Fibroblast of skin of right quadriceps (primary cell): ENCODE measurements at regions not wholly inside any gene's neighbourhood (a gene's known extent, or its start where the extent isn't known, plus 50 kb on each side); places are given as distances from the start of the nearest gene placed in this dataset.

Experiments
- DNase-seq: peaks from one replicate; pipeline ENCODE4 v3.0.0-alpha.2; 2013

DNA sequence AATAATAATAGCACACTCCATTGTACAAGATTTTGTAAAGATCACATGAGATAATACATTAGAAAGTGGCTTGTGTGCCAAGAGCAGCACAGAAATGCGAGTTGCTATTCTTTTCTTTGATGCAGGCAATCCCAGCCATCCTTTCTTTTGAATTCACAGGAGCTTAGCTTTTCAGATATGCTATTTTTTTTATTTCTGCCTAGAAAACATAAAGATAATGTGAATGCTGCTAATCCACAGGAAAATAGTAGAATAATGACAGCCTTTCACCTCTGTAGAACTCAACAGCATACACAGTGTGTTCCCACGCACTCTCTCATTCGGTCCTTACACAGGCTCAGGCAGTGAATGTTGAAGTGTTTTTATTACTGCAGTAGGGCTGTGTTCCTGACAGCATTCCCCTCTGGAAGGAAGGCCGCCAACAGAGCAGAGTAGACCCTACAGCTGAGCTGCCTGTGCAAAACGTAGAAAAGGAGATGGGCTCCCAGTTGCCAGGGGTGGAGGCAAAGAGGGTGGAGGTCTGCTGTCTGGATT, 138.8 kb upstream of the TAPT1 start:
- DNase-seq, result no peak

DNA sequence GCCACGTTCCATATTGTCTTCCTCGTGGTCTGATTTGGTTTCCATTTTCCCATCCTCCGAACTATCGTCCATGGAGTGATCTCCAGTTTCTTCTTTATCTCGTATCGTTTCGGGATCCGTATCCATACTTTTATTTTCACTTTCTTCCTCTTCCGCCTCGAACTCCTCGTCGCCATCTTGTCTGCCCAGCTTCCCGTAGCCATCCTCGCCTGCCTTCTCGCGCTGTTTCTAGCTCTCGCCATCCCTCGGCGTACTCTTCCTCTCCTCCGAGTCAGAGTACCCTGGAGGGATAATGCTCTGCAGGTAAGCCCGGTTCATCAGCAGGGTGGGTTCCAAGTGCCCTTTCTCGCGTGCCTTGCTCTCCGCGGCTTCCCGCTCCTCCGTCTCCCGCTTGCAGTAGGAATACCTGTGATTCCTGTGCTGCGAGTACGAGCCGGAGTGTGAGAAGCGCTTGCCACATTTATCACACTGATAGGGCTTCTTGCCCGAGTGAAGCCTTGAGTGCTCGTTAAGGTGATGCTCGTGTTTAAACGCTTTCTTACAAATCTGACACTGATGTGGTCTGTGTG, 134.5 kb upstream of the TAPT1 start:
- DNase-seq, result no peak

DNA sequence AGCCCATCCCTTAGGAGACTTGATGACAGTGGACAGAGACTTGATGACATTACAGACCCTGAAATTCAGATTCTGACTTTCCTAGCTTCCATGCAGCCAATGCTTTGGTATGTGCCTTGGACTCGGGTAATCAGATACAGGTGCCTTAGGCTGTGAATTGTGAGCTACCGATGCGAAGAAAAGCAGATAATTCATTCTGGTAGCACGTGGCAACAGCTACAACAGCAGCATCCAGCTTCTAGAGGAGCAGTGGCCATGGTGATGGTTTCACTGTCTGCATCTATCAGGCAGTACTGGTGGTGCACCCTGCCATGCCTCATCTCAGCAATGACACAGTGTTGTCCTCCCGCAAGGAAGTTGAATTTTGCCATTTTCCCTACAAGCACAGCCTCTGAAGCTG, 126.9 kb upstream of the TAPT1 start:
- no peak for DNase-seq

DNA sequence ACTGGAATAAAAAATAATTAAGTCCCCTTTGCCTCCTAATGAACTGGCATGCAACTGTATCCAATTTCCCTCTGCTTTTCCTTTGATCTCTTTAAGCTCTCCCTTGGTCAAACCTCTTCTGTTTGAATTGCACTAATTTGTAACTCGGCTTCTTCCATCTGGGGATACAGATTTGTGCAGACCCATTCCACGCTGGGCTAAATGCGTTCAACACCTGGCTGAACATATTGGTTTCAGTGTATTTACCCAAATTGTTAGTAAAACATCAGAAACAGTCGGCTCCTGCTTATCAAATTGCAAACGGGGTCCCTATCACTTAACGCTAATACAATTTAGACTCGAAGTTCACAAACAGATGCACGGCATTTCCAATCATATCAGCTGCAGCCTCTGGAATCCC, 124.9 kb upstream of the TAPT1 start:
- DNase-seq, result no peak

DNA sequence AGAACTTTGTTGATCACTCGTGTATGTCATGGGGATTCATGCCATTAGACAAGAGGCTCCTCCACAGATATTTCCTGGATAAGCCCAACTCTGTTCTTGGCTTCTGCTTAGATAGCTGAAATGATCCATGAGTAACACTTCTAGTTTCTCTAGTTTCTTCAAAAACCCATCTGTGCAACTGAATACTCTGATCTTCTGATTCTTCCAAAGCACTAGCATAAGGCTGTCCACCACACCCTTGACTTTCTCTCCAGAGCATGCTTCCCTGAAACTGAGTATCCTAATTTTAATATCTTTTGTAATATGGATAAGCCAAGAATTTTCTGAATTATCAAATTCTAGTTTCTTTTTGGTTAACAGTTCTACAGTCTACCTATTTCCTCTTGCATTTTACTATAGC, 118.6 kb upstream of the TAPT1 start:
- DNase-seq, result no peak

DNA sequence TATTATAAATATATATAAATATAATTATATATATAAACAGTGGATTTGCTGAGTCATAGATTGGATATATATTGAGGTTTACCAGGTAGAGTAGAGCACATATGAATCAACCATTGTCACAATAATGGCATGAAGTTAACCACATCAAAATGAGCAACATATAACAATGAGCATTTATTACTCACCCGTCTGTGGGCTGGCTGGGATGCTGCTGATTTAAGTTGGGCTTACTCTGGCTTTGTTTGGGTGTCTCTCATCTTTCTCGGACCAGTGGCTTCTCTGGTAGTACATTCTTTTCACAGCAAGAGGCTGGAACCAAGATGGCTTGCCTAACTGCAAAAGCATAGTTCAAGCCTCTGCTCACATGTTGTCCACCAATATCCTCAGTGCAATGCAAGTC, 111.7 kb upstream of the TAPT1 start:
- peak; percentile 41 for DNase-seq

DNA sequence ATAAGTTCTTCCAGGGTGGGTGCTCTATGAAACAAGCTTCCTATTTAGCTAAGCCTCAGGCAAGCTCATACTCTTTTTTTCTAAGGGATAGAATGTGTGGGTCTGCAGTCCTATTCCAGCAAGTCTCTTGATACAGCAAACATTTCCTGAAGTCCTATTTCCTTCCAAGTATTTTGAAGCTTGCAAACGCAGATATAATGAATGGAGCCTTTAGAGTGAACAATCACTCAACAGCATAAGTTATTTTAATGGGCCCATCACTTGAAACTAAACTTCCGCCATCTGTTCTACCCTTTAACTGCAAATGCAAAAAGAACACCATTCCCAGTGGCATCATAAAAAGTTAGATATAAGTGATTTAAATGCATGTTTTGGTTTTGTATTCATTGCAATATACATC, 108.3 kb upstream of the TAPT1 start:
- DNase-seq, result no peak

DNA sequence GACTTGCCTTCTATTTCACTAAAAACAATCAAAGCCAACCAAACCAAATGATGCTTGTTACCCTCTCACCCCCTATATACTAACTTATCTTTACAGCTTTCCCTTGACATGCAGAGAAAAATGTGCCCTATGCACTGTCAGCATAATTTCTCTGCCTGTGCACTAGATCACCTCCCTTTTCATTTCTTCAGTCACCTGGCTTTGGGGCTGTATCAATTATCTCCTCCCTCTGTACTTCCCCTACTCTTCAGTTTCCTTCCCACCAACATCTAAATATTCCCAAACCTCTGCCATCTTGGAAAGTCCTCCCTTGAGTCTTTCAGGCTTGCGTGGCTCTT, 103.5 kb upstream of the TAPT1 start:
- DNase-seq, result no peak

DNA sequence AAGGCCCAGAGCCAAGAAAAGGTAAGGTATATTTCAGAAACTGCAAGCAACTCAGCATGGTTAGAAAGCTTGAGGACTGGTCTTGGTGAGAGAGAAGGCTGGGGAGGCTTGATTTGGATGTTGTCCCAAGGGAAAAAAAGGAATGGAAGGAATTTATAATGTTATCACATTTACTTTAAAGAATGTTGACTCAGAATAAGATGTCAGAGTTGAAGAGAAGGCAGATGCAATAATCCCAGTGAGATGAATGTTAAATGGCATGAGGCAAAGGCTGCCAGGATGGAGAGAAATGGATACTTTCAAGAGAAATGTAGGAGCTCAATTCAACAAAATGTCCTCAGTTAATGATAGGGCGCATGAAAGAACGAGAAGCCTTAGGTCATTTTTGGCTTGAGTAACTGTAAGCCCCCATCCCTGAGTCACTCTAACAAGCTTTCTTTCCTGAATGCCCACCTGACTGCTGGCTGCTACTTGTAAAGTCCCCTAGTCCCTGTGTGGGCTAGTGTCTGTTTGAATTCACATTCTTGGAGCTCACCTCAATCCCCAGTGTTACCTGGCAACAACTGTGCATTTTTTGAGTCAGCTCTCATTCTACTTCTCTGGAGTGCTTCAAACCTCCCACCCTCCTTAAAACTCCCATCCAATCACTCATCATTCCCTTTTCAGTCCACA, 103.0 kb upstream of the TAPT1 start:
- DNase-seq, result peak; percentile 54

DNA sequence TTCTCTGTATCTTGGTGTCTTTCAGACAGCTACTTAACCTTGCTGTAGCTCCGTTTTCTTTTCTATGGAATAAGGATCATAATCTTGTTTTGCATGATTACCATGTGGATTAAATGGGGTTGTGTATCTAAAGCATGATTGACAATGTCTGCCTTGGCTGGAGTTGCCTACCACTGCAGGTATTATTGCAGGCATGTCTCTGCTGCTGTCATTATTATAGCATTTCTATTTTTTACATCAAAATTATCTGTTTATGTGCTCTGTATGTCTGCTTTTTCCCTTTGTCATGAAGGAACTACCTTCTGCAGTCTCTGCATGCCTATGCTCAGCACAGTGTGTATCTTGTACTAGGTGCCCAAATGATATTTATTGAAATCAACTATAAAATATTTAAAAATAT, 95.9 kb upstream of the TAPT1 start:
- no peak for DNase-seq

DNA sequence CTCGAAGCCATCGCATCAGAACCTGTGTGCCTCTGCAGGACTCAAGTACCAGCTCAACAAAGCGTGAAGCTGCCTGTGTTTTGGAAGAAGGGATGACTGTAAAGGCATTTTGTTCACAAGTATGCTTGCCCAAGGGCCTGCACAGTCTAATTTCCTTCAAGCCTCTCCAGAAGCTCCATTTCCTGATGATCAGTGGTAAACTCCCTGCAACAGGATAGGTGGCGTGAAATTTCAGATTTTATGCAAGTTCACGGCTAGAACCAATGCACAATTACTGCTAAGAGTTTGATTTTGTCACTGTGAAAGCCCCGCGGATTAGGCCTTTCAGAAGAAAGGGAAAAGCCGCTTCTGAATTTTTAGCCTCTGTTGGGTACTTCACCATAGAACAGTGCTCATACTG, 89.2 kb upstream of the TAPT1 start:
- no peak for DNase-seq

DNA sequence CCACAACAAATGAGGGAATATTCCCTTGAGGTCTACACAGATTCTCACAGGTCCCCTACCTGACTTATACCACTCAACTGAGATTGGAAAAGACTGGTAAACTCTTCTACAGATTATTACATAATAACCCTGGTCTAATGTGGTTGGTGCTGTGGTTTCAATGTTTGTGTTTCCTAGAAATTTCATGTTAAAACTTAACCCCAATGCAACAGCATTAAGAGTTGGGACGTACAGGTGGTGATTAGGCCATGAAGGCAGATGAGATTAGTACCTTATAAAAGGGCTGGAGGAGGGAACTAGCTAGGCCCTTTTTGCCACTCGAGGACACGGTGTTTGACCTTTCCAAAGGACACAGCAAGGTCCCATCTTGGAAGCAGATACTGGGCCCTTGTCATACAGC, 84.3 kb upstream of the TAPT1 start:
- DNase-seq, result no peak

DNA sequence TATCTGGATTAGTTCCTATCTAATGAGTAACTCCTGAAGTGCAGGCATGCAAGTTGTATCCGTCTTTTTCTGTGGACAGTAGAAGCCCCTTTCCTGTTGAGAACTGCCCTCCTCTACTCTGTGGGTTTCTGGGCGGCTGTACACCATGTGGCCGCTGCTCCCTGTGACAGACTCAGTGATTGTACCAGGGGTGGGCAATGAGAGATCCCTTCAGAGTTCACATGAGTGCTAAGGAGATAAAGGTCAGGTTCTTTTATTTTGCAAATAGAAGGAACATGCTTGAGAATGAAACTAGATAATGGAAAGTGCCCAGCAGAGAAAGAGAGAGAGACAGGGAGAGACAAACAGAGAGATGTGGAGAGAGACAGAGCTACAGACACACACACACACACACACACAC, 76.4 kb upstream of the TAPT1 start:
- DNase-seq, result no peak

DNA sequence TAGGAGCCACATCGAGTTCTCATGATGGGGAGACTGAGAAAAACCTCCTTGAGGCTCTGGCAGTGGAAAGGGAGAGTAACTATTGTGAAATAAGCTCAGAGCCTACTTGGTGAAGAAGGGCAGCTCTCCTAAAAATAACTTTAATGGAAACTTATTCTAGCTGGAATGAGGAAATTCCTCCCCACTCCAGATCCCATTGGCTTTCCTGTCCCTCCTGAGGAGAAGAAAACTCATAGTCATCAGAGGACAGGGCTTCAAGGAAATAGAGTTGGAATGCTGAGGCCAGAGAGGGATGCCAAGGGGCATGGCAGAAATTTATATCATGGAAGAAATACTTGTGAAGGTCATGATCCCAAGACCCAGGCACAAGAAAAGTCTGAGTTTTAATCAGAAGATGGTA, 70.7 kb upstream of the TAPT1 start:
- DNase-seq, result no peak

DNA sequence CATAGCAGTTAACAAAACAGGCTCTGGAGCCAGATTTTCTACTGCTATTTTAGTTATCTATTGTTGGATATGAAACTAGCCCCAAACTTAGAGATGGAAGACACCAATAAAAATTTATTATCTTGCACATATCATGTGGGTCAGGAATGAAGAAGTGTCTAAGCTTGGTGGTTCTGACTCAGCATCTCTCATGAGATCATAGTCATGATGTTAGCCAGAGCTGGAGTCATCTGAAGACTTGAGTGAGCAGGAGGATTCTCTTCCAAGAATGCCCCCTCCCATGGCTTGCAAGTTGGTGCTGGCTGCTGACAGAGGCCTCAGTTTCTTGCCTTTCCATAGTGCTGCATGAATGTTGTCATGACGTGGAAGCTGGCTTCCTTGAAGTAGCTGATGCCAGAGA, 68.2 kb upstream of the TAPT1 start:
- peak; percentile 60 for DNase-seq

DNA sequence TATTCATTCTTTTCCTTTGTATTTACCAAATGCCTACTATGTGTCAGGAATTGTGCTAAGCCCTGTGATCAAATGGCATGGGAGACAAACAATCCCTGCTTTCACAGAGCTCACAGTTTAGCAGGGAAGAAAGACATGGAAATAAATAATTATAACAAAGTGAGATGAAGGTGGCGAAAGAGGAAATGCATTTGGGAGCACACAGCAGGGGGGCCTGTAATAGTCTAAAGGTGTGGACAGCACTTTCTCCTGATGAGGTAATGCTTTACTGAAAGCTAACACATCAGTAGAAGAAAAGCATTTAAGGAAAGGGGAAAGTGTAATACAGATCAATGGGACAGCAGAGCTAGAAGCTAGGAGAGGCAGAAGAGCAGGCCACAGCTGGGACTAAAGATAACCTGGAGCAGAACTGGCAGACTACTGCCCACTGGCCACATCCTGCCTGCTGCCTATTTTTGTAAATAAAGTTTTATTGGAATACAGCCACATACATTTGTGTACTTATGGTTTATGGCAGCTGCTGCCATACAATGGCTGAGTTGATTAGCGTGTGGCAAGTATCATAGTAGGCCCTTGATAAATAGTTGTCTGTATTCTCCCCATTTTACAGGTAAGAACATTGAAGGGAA, 67.1 kb upstream of the TAPT1 start:
- no peak for DNase-seq

DNA sequence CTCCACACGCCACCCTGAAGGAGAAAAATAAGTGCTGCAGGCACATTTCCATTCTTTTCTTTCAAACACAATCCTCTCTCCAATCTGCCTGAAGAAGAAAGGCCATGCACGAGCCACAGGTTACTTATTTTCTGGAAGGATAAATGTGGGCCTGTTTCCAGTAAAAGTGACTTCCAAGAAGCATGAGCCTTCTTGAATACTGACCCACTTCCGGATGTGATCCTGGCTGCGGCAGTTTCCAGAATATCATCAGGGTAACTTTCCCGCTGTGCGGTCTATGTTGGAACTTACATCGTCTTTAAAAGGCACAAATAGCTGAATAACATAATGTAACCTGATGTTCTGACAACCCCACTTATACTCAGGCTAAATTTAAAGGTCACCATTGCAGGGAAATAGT, 66.3 kb upstream of the TAPT1 start:
- DNase-seq, result no peak

DNA sequence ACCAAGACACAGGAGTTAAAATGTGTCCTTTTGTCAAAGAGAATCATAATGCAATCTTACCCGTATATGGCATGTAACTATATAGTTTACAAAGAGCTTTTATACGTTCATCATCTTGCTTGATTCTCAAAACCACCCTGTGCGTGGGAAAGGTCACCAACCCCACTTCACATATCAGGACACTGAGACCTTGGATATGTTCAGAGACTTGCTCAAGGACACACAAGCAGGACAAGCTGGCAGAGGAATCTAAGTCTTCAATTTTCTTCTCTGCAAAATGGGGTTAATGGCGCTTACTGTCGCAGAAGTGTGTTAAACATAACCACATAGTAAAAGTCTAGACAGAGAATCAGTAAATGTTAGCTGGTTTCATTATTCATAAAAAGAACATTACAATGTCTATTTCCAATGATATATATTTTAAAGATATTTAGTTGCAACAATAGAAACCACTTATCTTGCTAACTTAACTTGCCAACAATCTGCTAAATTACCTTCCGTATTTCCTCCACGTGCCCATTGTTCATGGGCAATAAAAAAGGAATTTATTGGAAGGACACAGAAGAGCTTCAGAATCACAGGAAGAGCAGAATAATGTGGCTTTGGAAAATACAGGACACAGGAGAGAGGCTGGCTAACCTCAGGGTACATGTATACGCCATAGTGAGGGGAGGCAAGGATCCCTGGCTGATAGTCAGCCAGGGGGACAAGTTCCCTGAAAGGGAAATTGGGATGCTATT, 64.6 kb upstream of the TAPT1 start:
- no peak for DNase-seq

DNA sequence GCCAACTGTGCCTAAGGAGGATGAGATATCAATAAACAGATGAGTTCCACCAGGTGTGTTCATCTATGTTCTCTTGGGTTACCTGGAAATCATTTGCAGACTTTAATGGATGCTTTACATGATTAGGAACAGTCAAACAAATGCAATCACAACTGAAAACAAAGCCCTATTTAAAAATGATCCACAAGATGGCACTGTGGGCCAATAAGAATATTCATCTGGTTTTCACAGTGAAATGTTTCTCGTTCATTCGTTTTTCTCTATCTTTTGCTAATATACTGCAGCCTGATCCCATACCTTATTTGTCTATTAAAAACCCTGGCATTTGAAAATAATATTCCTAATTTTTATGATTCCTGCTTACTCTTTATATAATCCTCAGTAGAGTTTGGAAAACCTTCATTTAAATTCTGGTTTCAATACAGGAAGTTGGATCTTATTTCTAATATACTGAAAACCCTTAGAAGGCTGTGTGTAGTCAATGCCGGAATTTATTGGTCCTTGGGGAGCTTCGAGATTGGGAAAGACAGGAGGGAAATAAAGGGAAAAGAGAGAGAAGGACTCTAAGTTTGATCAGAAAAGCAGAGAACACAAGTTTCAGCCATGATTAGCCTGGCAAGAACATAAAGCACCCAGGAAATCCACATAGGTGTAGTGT, 63.8 kb upstream of the TAPT1 start:
- DNase-seq, result peak; percentile 45

DNA sequence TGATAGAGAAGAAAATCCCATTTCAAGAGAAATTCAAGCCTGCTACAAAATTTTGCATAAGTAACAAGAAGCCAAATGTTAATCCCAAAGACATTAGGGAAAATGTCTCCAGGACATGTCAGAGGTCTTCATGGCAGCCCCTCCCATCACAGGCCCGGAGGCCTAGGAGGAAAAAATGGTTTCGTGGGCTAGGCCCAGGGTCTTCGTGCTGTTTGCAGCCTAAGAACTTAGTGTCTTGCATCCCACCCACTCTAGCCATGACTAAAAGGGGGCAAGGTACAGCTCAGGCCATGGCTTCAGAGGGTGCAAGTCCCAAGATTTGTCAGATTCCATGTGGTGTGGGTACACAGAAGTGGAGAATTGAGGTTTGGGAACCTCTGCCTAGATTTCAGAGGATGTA, 57.8 kb upstream of the TAPT1 start:
- DNase-seq, result no peak

DNA sequence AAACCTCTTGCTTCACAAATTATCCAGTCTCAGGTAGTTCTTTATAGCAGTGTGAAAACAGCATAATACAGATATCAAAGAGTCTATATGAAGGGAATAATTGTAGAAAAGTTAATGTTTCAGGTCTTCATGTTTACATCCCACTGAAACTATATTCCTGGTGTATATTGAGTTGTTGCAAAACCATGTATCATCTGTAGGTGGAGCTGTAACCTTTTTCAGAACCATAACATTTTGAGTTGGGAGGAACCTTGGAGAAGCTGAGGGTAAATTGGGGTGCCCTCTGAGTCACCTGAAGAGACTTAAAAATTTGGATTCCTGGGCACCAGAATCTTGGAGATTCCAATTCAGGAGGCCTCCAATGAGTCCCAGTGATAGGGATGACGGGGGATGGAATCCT, 51.9 kb upstream of the TAPT1 start:
- DNase-seq, result no peak
